ENCODE measurements at regions not wholly inside any gene's neighbourhood (a gene's known extent, or its start where the extent isn't known, plus 50 kb on each side); places are given as distances from the start of the nearest gene placed in this dataset.

GRCh38 chr11:96681019-96681716 is 291.4 kb downstream of the JRKL start:
- no peak overlapping the region for H2BK120ac ChIP-seq (ENCODE audit: low read depth, low read length)

More at GRCh38 chr11:96681019-96681716, 291.4 kb downstream of the JRKL start:
- ChIA-PET CTCF (interaction anchor here (0.7 kb wide), 2 partner anchors 21 to 218 kb away, joined by 3 to 5 read pairs; no protein-coding TSS in a partner anchor), POLR2A (ENCODE audit: unreplicated experiment) (no interaction called here)
- in situ Hi-C loops (cut with MboI; ENCODE audit: low sequenced_read_pairs), result no loop called here
- Histone ChIP-seq H2AK9ac (replicated peaks; ENCODE audit: low read depth, low read length, poor library complexity) (no peak overlapping the region), H3K27me3 (ENCODE audit: control insufficient read depth, insufficient read depth, low read length) (no peaks in the 10 kb centered on the region), H2AK5ac (ENCODE audit: low read depth, low read length) (no peak overlapping the region), H3K79me1 (ENCODE audit: low read depth in 1 of 2, low read length in 2 of 2) (no peaks in the 10 kb centered on the region), H3K4me2 (ENCODE audit: low read depth, low read length) (no peak overlapping the region), H2BK20ac (ENCODE audit: low read depth, low read length) (no peak overlapping the region), H3K27ac (ENCODE audit: insufficient read depth, low read length) (no peak overlapping the region), H3K23ac (ENCODE audit: low read depth, low read length) (no peak overlapping the region), H3K18ac (ENCODE audit: low read depth, low read length) (no peak overlapping the region), H2BK5ac (ENCODE audit: low read depth, low read length, poor library complexity, severe bottlenecking) (no peak overlapping the region), H3K9ac (ENCODE audit: low read depth, low read length) (no peak overlapping the region), H3K4me3 (ENCODE audit: insufficient read depth, low read depth, low read length) (no peak overlapping the region), H3K14ac (replicated peaks; ENCODE audit: low read depth, low read length) (no peak overlapping the region), H3K56ac (ENCODE audit: extremely low read depth, insufficient read depth, low read length) (no peak overlapping the region), H4K91ac (ENCODE audit: insufficient read depth, low read depth, low read length) (no peak overlapping the region), H3K9me1 (ENCODE audit: insufficient read depth, low read length) (no peaks in the 10 kb centered on the region), H4K5ac (ENCODE audit: low read depth, low read length) (no peak overlapping the region), H3K4ac (ENCODE audit: low read depth, low read length) (no peak overlapping the region), H2BK15ac (ENCODE audit: low read depth, low read length) (no peak overlapping the region), H3K4me1 (ENCODE audit: control insufficient read depth, insufficient read depth, low read length) (no peaks in the 10 kb centered on the region), H4K8ac (ENCODE audit: low read depth in 2 of 2, low read length in 2 of 2) (no peak overlapping the region), H2AFZ (replicated peaks; ENCODE audit: low read length, poor library complexity) (no peak overlapping the region), H3K36me3 (ENCODE audit: control insufficient read depth, insufficient read depth, low read length) (no peaks in the 10 kb centered on the region), H4K20me1 (ENCODE audit: insufficient read depth, low read length) (no peaks in the 10 kb centered on the region), H3K9me3 (ENCODE audit: control insufficient read depth, insufficient read depth, low read length) (no peaks in the 10 kb centered on the region)
- ATAC-seq (ENCODE audit: low read depth), result no peak
- WGBS, 2 experiments (ENCODE audit: extremely low coverage in 2 of 2, insufficient read length in 1 of 2), result no CpG with 5 or more reads among the region's 5 CpGs
- dilution Hi-C loops (cut with HindIII; ENCODE audit: low sequenced_read_pairs, unreplicated experiment), result no loop called here
- no peak for DNase-seq
- intact Hi-C loops (cut with micrococcal nuclease), result no loop called here
- no peak for TF ChIP-seq POLR2A (IDR thresholded peaks at IDR 0.05; ENCODE audit: low read depth, low read length)
- TF ChIP-seq MAFK (IDR thresholded peaks at IDR 0.05; ENCODE audit: low read depth, low read length), result no peak
- no peak for TF ChIP-seq NFE2L2 (IDR thresholded peaks at IDR 0.05; ENCODE audit: low read depth, low read length)
- no peak for TF ChIP-seq MXI1 (IDR thresholded peaks at IDR 0.05; ENCODE audit: borderline replicate concordance, low read depth, low read length)
- TF ChIP-seq USF2 (IDR thresholded peaks at IDR 0.05; ENCODE audit: low read depth, low read length), result no peak
- BruUV-seq (replicated peaks), result no TSS peak

Measured in IMR-90 (cell line).